HCT116 (cell line): ENCODE measurements at regions not wholly inside any gene's neighbourhood (a gene's known extent, or its start where the extent isn't known, plus 50 kb on each side); places are given as distances from the start of the nearest gene placed in this dataset.

Experiments
- ATAC-seq: fragments of 200-7000 bp; cut with Tn5 transposase; 2 replicates; pipeline ENCODE4 v1.9.1; 2020; ENCODE audit warnings: mild to moderate bottlenecking, moderate library complexity
- BruUV-seq: library from RNA; stranded (reverse); fragments of 400-500 nt; replicated peaks from 2 replicates; lab custom pipeline; 2021; lab: Mats Ljungman, UMichigan
- CTCF ChIA-PET: fragments of 300-600 bp; sonication (Branson Sonifier 250); formaldehyde crosslinking; loops from one replicate; lab custom pipeline; 2021; ENCODE audit warnings: antibody characterized with exemption; lab: Charles Lee
- POLR2A ChIA-PET: fragments of 300-600, 350-600 bp; sonication (Branson Sonifier 250); formaldehyde crosslinking; loops from one replicate; lab custom pipeline; 2021; ENCODE audit warnings: antibody characterized with exemption; lab: Charles Lee
- RAD21 ChIA-PET, 2 experiments: fragments of 300-600 bp; sonication (Branson Sonifier 250); formaldehyde crosslinking; loops; one replicate each; lab custom pipeline; 2023; ENCODE audit warnings: low total read pairs in 2 of 2; ENCODE audit not compliant: uncharacterized antibody in 2 of 2, unreplicated experiment in 2 of 2, low non-redundant PET in 1 of 2; lab: Charles Lee
- DNase-seq: peaks from one replicate; pipeline ENCODE4 v3.0.0-alpha.2; 2010; ENCODE audit warnings: low read depth, low spot score
- H2AFZ ChIP-seq: fragments of 200-600 bp; shearing (Covaris generic), sonication (generic); 2 replicates; pipeline ENCODE4 v1.6.1; 2017; ENCODE audit warnings: low read depth, mixed run types, mixed read lengths, antibody characterized with exemption, low read length; ENCODE audit not compliant: poor library complexity, severe bottlenecking
- H3K27ac ChIP-seq: 2 replicates; pipeline ENCODE4 v1.5.1; 2012; ENCODE audit warnings: low read depth, low read length
- H3K27me3 ChIP-seq: fragments of 200-600 bp; sonication (generic); 2 replicates; pipeline ENCODE4 v1.6.1; 2016; ENCODE audit warnings: mixed run types, low read length, mixed read lengths; ENCODE audit not compliant: insufficient read depth
- H3K36me3 ChIP-seq, 2 experiments: fragments of 200-500 bp in 1 of 2; fragments of 200-600 bp in 1 of 2; sonication (Bioruptor generic) in 1 of 2; sonication (generic) in 1 of 2; 2 replicates each; pipeline versions ENCODE4 v1.5.1 to v1.6.1; 2014 to 2016; ENCODE audit warnings: low read length in 2 of 2, inconsistent platforms in 1 of 2, mixed read lengths in 1 of 2, mixed run types in 1 of 2; ENCODE audit not compliant: insufficient read depth in 2 of 2, control insufficient read depth in 1 of 2
- H3K4me1 ChIP-seq, 2 experiments: fragments of 200-600 bp in 1 of 2; sonication (generic) in 1 of 2; 2 replicates each; pipeline versions ENCODE4 v1.5.1 to v1.6.1; 2012 to 2017; ENCODE audit warnings: low read length in 2 of 2, inconsistent platforms in 1 of 2, mild to moderate bottlenecking in 1 of 2, mixed read lengths in 1 of 2, mixed run types in 1 of 2, moderate library complexity in 1 of 2; ENCODE audit not compliant: insufficient read depth in 2 of 2, control insufficient read depth in 1 of 2
- H3K4me2 ChIP-seq: fragments of 200-600 bp; sonication (generic); 2 replicates; pipeline ENCODE4 v1.6.1; 2017; ENCODE audit warnings: mixed run types, low read length, mixed read lengths
- H3K4me3 ChIP-seq, 2 experiments: fragments of 200-600 bp in 1 of 2; sonication (generic) in 1 of 2; replicated peaks in 1 of 2; 2 replicates each; pipeline ENCODE4 v1.5.1; 2011 to 2016; ENCODE audit warnings: low read length in 2 of 2, control low read depth in 1 of 2, low read depth in 1 of 2, mild to moderate bottlenecking in 1 of 2, mixed read lengths in 1 of 2, mixed run types in 1 of 2
- H3K79me2 ChIP-seq: fragments of 200-600 bp; sonication (generic); 2 replicates; pipeline ENCODE4 v1.6.1; 2017; ENCODE audit warnings: mild to moderate bottlenecking, mixed run types, low read length, moderate library complexity, mixed read lengths; ENCODE audit not compliant: insufficient read depth
- H3K9ac ChIP-seq: fragments of 200-600 bp; sonication (generic); 2 replicates; pipeline ENCODE4 v1.6.1; 2016; ENCODE audit warnings: low read length, mixed read lengths
- H3K9me2 ChIP-seq: fragments of 200-600 bp; sonication (generic), shearing (Covaris generic); 2 replicates; pipeline ENCODE4 v1.6.1; 2017; ENCODE audit warnings: mixed run types, mild to moderate bottlenecking, moderate library complexity; ENCODE audit not compliant: insufficient read depth
- H3K9me3 ChIP-seq, 2 experiments: fragments of 200-500 bp in 1 of 2; fragments of 200-600 bp in 1 of 2; sonication (Bioruptor generic) in 1 of 2; sonication (generic) in 1 of 2; 2 replicates each; pipeline ENCODE4 v1.6.1; 2014 to 2017; ENCODE audit warnings: low read length in 2 of 2, mixed read lengths in 2 of 2, inconsistent platforms in 1 of 2, low read depth in 1 of 2, mild to moderate bottlenecking in 1 of 2, mixed run types in 1 of 2, moderate library complexity in 1 of 2; ENCODE audit not compliant: control insufficient read depth in 1 of 2, insufficient read depth in 1 of 2
- H4K20me1 ChIP-seq: fragments of 200-600 bp; sonication (generic), shearing (Covaris generic); 2 replicates; pipeline ENCODE4 v1.6.1; 2017; ENCODE audit warnings: mixed run types, mild to moderate bottlenecking, moderate library complexity; ENCODE audit not compliant: insufficient read depth
- ATF3 ChIP-seq: IDR thresholded peaks from 2 replicates; pipeline ENCODE4 v1.6.1; 2012
- EGR1 ChIP-seq: IDR thresholded peaks from 2 replicates; pipeline ENCODE4 v1.6.1; 2012; ENCODE audit warnings: low read depth
- EZH2phosphoT487 ChIP-seq: fragments of 200-600 bp; IDR thresholded peaks from 2 replicates; pipeline ENCODE4 v1.6.1; 2018; ENCODE audit warnings: antibody characterized with exemption, borderline replicate concordance
- POLR2A ChIP-seq: IDR thresholded peaks from 2 replicates; pipeline ENCODE4 v1.7.0; 2011; ENCODE audit warnings: borderline replicate concordance; ENCODE audit not compliant: insufficient read depth, insufficient read length; ENCODE audit errors: extremely low read depth
- RAD21 ChIP-seq: IDR thresholded peaks from 2 replicates; pipeline ENCODE4 v1.6.1; 2012; ENCODE audit warnings: low read depth, mild to moderate bottlenecking
- REST ChIP-seq: IDR thresholded peaks from 2 replicates; pipeline ENCODE4 v1.6.1; 2012; ENCODE audit warnings: low read depth
- SIN3A ChIP-seq: IDR thresholded peaks from 2 replicates; pipeline ENCODE4 v1.6.1; 2012; ENCODE audit warnings: low read depth
- SRF ChIP-seq: IDR thresholded peaks from 2 replicates; pipeline ENCODE4 v1.6.1; 2012; ENCODE audit warnings: low read depth
- TCF7L2 ChIP-seq: IDR thresholded peaks from 2 replicates; pipeline ENCODE4 v1.7.0; 2011; ENCODE audit warnings: borderline replicate concordance, inconsistent platforms; ENCODE audit not compliant: insufficient read depth, insufficient read length; ENCODE audit errors: extremely low read depth
- ZBTB33 ChIP-seq: IDR thresholded peaks from 2 replicates; pipeline ENCODE4 v1.6.1; 2011; ENCODE audit warnings: mild to moderate bottlenecking, low read length, moderate library complexity; ENCODE audit not compliant: insufficient replicate concordance; ENCODE audit errors: extremely low read depth
- intact Hi-C: fragments of 100-400 bp; cut with micrococcal nuclease; formaldehyde crosslinking; loops from 2 replicates; pipeline ENCODE4 v1.10.0; 2022

GRCh38 chr1:232579466-232579865 lies 50.5 kb downstream of the SIPA1L2 start:
- no peaks in the 10 kb centered on the region for H3K9me2 ChIP-seq
- DNase-seq (no peak), ATAC-seq (no peak)
- no peak overlapping the region for H3K27ac ChIP-seq
- CTCF ChIA-PET: no interaction called here
- H3K4me3 ChIP-seq: no peak overlapping the region
- POLR2A ChIA-PET: no interaction called here
- H3K79me2 ChIP-seq: no peaks in the 10 kb centered on the region
- RAD21 ChIA-PET: no interaction called here
- intact Hi-C loops: no loop called here
- BruUV-seq: no TSS peak
- peaks cover 0 to 3% of the 10 kb centered on the region in 2 experiments; a peak in 2 of 4 replicates for H3K4me1 ChIP-seq
- H3K9ac ChIP-seq: no peak overlapping the region
- H3K4me2 ChIP-seq: no peak overlapping the region
- no peaks in the 10 kb centered on the region for H3K9me3 ChIP-seq
- TF ChIP-seq ZBTB33 (no peak), EZH2phosphoT487 (no peak), EGR1 (no peak), SIN3A (no peak), ATF3 (no peak), TCF7L2 (no peak), POLR2A (no peak), RAD21 (no peak), SRF (no peak), REST (no peak)
- no peak overlapping the region for H2AFZ ChIP-seq
- no peaks in the 10 kb centered on the region for H3K27me3 ChIP-seq
- H4K20me1 ChIP-seq: no peaks in the 10 kb centered on the region
- no peaks in the 10 kb centered on the region for H3K36me3 ChIP-seq
